GM06990 (cell line): ENCODE measurements at regions not wholly inside any gene's neighbourhood (a gene's known extent, or its start where the extent isn't known, plus 50 kb on each side); places are given as distances from the start of the nearest gene placed in this dataset.

Source experiments
- DNase-seq: peaks from one replicate; pipeline ENCODE4 v3.0.0-alpha.2; 2011; ENCODE audit not compliant: insufficient read length; ENCODE audit errors: extremely low read depth
- H3K27me3 ChIP-seq: replicated peaks from 2 replicates; pipeline ENCODE4 v1.6.0; 2011; ENCODE audit warnings: low read length; ENCODE audit not compliant: control insufficient read depth, insufficient read depth
- H3K36me3 ChIP-seq: 2 replicates; pipeline ENCODE4 v1.5.1; 2011; ENCODE audit warnings: low read length; ENCODE audit not compliant: control insufficient read depth, insufficient read depth
- H3K4me3 ChIP-seq: replicated peaks from 2 replicates; pipeline ENCODE4 v1.5.1; 2011; ENCODE audit warnings: low read depth, mild to moderate bottlenecking, control low read depth, low read length
- TF ChIP-seq, protein P1 (sequence below): IDR thresholded peaks from 2 replicates; pipeline ENCODE4 v1.5.1; 2011; ENCODE audit warnings: low read length, control low read depth, mild to moderate bottlenecking, inconsistent platforms; ENCODE audit not compliant: insufficient read depth, poor library complexity, severe bottlenecking

DNA sequence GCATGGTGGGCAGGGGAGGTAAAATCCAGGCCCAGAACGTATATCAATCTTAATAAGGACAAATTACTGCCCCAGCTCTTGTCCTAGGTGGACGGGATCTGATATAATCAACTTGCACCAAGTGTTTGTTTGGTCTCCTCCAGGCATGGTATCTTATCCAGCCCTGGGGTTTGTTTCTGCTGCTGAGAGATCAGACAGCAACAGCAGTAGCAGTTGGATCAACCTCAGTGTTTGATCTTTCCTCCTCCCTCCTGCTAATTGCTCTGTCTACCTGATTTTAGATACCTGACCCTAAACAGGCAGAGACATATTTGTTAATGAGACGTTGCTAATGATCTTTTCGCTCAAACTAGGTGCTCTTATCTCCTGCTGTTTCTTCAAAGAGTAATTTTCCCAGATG lies 100.4 kb upstream of the BACH2 start:
- Histone ChIP-seq H3K27me3 (no peaks in the 10 kb centered on the region; the same call in none of the 2 replicates), H3K36me3 (no peaks in the 10 kb centered on the region), H3K4me3 (no peak overlapping the region)
- TF ChIP-seq, protein P1, sequence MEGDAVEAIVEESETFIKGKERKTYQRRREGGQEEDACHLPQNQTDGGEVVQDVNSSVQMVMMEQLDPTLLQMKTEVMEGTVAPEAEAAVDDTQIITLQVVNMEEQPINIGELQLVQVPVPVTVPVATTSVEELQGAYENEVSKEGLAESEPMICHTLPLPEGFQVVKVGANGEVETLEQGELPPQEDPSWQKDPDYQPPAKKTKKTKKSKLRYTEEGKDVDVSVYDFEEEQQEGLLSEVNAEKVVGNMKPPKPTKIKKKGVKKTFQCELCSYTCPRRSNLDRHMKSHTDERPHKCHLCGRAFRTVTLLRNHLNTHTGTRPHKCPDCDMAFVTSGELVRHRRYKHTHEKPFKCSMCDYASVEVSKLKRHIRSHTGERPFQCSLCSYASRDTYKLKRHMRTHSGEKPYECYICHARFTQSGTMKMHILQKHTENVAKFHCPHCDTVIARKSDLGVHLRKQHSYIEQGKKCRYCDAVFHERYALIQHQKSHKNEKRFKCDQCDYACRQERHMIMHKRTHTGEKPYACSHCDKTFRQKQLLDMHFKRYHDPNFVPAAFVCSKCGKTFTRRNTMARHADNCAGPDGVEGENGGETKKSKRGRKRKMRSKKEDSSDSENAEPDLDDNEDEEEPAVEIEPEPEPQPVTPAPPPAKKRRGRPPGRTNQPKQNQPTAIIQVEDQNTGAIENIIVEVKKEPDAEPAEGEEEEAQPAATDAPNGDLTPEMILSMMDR: no peak
- no peak for DNase-seq

DNA sequence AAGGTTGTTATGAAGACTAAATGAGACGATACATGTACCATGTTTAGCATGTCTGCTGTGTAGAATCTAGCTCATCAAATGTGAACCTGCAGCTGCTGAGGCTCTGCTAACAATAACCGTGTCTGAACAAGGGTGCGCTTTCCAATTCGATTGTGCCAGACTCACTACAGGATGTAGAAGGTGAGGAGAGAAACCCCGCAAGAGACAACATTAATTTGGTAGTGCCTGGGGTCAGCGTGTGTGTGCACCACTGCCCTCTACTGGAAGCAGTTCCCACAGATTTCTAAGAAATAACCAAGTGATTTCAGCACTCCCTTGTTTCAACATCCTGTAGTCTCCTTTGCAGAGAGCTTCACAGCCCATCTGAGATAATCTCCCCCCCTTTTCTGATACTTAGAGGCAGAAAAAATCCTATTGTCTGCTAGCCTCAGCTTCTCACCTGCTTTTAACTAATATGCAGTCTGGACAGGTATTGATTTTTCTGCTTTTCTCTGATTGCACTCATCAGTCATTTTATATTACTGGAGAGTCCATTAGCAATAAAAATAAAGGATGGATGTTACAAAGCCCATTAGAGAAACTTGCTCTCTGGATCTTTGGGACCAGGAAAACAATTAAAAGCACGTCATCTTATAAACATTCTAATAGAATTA lies 96.7 kb upstream of the BACH2 start:
- TF ChIP-seq, protein P1: peak; percentile 75
- Histone ChIP-seq H3K36me3 (no peaks in the 10 kb centered on the region), H3K27me3 (no peaks in the 10 kb centered on the region; the same call in 1 of the 2 replicates), H3K4me3 (no peak overlapping the region)
- no peak for DNase-seq

DNA sequence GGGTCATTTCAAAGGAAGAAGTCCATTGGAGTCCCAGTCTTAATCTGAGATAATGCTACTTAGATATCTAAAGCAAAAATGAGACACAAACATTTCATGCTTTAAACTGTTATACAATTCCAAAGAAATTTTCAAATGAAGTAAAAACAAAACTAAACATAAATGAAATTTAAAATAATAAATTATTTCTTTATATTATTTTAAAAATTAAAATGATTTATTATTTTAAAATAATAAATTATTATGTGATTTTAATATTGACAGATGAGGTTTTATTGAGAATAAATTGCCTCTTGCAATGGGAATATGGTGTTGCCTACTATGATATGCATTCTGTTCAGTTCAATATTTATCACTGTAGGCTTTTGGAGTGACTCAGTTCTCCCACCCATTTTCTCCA lies 93.7 kb upstream of the BACH2 start:
- TF ChIP-seq, protein P1: no peak
- DNase-seq: no peak
- H3K27me3 ChIP-seq: no peaks in the 10 kb centered on the region; the same call in none of the 2 replicates
- H3K4me3 ChIP-seq: no peak overlapping the region
- H3K36me3 ChIP-seq: no peaks in the 10 kb centered on the region

DNA sequence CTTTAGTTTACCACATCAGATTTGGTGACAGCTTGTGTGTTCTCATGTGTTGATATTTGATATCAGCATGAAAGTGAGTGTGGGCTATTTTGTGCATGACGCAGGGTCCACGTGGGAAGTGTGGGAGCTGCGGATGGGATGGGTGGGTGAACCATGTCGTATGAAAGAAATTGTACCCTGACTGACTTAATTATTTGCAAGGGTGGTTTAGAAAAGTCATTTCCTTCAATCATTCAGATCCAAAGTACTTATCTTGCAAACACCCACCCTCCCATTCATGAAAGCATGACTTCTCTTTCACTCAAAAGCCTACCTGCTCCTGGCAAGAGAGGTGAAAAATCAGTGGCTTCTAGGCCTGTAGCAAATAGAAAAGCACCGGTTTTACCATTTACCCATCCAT lies 91.8 kb upstream of the BACH2 start:
- no peak for DNase-seq
- H3K4me3 ChIP-seq: no peak overlapping the region

DNA sequence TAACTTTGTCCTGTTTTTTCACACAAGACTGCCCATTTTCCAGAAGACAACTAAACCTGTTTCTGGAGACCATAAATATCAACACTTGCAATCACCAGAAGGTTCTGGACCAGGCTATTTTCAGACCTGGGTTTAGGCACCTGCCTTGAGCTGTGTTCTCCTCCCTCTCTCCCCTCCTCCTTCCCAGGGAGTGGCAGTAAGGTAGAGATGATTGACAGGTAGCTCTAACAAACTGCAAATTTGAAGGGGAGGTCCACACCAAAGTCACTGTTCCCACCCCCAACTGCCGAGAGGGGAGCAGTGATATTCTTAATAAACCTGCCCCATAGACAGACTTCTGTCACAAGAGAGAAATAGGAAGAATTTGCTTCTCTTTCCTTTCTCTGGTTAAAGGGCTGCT lies 91.2 kb upstream of the BACH2 start:
- H3K4me3 ChIP-seq: no peak overlapping the region
- DNase-seq: no peak
- TF ChIP-seq, protein P1: no peak
- H3K27me3 ChIP-seq: no peaks in the 10 kb centered on the region; the same call in none of the 2 replicates
- no peaks in the 10 kb centered on the region for H3K36me3 ChIP-seq

More for the DNA sequence above, 91.8 kb upstream of the BACH2 start:
- Histone ChIP-seq H3K27me3 (no peaks in the 10 kb centered on the region; the same call in none of the 2 replicates), H3K36me3 (no peaks in the 10 kb centered on the region)
- TF ChIP-seq, protein P1: no peak
